Duodenal mucosa (tissue), 2 donors: ENCODE measurements at regions not wholly inside any gene's neighbourhood (a gene's known extent, or its start where the extent isn't known, plus 50 kb on each side); places are given as distances from the start of the nearest gene placed in this dataset.

ENCODE experiments used
- H3K27ac ChIP-seq: one replicate; pipeline ENCODE4 v1.7.0; 2013; ENCODE audit warnings: low read depth, low read length
- H3K27me3 ChIP-seq, 2 donors: one replicate each; pipeline ENCODE4 v1.7.0; 2013; ENCODE audit warnings: low read length in 2 of 2, control low read depth in 1 of 2; ENCODE audit not compliant: insufficient read depth in 2 of 2, control insufficient read depth in 1 of 2
- H3K36me3 ChIP-seq, 2 donors: one replicate each; pipeline ENCODE4 v1.7.0; 2013; ENCODE audit warnings: low read length in 2 of 2, control low read depth in 1 of 2; ENCODE audit not compliant: insufficient read depth in 2 of 2, control insufficient read depth in 1 of 2
- H3K4me1 ChIP-seq, 2 donors: one replicate each; pipeline ENCODE4 v1.7.0; 2013; ENCODE audit warnings: low read length in 2 of 2, control low read depth in 1 of 2; ENCODE audit not compliant: insufficient read depth in 2 of 2, control insufficient read depth in 1 of 2
- H3K4me3 ChIP-seq, 2 donors: one replicate each; pipeline ENCODE4 v1.7.0; 2013; ENCODE audit warnings: low read length in 2 of 2, low read depth in 1 of 2
- H3K9ac ChIP-seq, 2 donors: one replicate each; pipeline ENCODE4 v1.7.0; 2013; ENCODE audit warnings: low read length in 2 of 2, low read depth in 1 of 2
- H3K9me3 ChIP-seq, 2 donors: one replicate each; pipeline ENCODE4 v1.7.0; 2013; ENCODE audit warnings: low read length in 2 of 2, control low read depth in 1 of 2; ENCODE audit not compliant: control insufficient read depth in 1 of 2

GRCh38 chr9:109830545-109830944 is 50.5 kb downstream of the PALM2AKAP2 start:
- Histone ChIP-seq H3K4me3 (no peak overlapping the region), H3K36me3 (no peaks in the 10 kb centered on the region), H3K27ac (no peak overlapping the region), H3K9me3 (no peaks in the 10 kb centered on the region), H3K9ac (no peak overlapping the region), H3K27me3 (no peaks in the 10 kb centered on the region), H3K4me1 (no peaks in the 10 kb centered on the region)

DNA sequence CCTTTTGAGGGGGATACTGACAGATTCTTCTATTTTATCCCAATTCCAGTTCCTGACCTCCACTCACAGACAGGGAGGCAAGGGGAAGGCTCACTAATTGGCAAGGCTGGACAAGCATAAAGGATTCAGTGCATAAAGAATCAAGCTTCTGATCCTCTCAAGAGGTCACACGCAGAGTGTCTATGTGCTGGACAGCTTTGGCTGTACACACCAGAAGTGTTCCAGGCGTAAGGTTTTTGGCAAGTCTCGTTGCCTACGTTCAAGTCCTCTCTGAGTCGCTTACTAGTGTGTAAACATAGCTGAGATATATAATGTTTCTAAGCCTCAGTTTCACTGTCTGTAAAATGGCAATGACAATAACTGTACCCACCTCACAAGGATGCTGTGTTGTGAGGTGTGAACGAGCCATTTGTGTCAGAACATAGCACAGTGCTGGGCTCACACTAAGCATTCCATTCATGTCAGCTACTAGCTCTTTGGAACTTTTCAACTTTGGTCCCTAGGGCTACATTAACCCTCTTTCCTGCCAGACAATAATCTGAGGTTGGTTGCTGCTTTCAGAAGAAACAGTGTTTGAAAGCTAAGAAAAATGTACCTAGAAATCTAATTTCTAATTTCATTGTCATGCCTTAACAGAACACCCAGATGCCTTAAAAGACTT is 52.1 kb downstream of the PALM2AKAP2 start:
- no peaks in the 10 kb centered on the region for H3K27me3 ChIP-seq
- no peak overlapping the region for H3K27ac ChIP-seq
- no peaks in the 10 kb centered on the region for H3K4me1 ChIP-seq
- no peaks in the 10 kb centered on the region for H3K36me3 ChIP-seq
- H3K9ac ChIP-seq: no peak overlapping the region
- no peak overlapping the region for H3K4me3 ChIP-seq
- no peaks in the 10 kb centered on the region for H3K9me3 ChIP-seq

GRCh38 chr9:109834855-109835254 is 54.9 kb downstream of the PALM2AKAP2 start:
- H3K4me3 ChIP-seq: no peak overlapping the region
- H3K9ac ChIP-seq: no peak overlapping the region
- H3K4me1 ChIP-seq: no peaks in the 10 kb centered on the region
- H3K27me3 ChIP-seq: no peaks in the 10 kb centered on the region
- H3K9me3 ChIP-seq: no peaks in the 10 kb centered on the region
- no peak overlapping the region for H3K27ac ChIP-seq
- H3K36me3 ChIP-seq: no peaks in the 10 kb centered on the region

GRCh38 chr9:109843641-109844040 is 63.6 kb downstream of the PALM2AKAP2 start:
- Histone ChIP-seq H3K9ac (no peak overlapping the region), H3K27ac (no peak overlapping the region), H3K27me3 (no peaks in the 10 kb centered on the region), H3K4me1 (no peaks in the 10 kb centered on the region), H3K36me3 (no peaks in the 10 kb centered on the region), H3K9me3 (no peaks in the 10 kb centered on the region), H3K4me3 (no peak overlapping the region)

- Histone ChIP-seq H3K27ac (no peak overlapping the region), H3K9me3 (no peaks in the 10 kb centered on the region), H3K36me3 (no peaks in the 10 kb centered on the region), H3K27me3 (no peaks in the 10 kb centered on the region), H3K4me1 (no peaks in the 10 kb centered on the region), H3K4me3 (no peak overlapping the region), H3K9ac (no peak overlapping the region)
Observed at GRCh38 chr9:109845226-109845625, 65.2 kb downstream of the PALM2AKAP2 start.

GRCh38 chr9:109846776-109847175 is 66.8 kb downstream of the PALM2AKAP2 start:
- H3K4me3 ChIP-seq: no peak overlapping the region
- H3K36me3 ChIP-seq: no peaks in the 10 kb centered on the region
- no peaks in the 10 kb centered on the region for H3K4me1 ChIP-seq
- no peak overlapping the region for H3K27ac ChIP-seq
- H3K9me3 ChIP-seq: no peaks in the 10 kb centered on the region
- H3K9ac ChIP-seq: no peak overlapping the region
- no peaks in the 10 kb centered on the region for H3K27me3 ChIP-seq

DNA sequence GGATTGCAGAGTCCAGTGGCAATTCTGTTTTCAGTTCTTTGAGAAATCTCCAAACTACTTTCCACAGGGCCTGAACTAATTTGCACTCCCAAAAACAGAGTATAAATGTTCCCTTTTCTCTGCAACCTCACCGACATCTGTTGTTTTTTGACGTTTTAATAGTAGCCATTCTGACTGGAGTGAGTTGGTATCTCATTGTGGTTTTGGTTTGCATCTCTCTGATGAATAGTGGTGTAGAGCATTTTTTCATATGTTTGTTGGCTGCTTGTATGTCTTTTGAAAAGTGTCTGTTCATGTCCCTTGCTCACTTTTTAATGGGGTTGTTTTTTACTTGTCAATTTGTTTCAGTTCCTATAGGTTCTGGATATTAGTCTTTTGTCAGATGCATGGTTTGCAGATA is 72.6 kb downstream of the PALM2AKAP2 start:
- H3K36me3 ChIP-seq: no peaks in the 10 kb centered on the region
- no peaks in the 10 kb centered on the region for H3K9me3 ChIP-seq
- no peak overlapping the region for H3K9ac ChIP-seq
- peaks cover 0 to 2% of the 10 kb centered on the region in 2 donors for H3K27me3 ChIP-seq
- H3K4me1 ChIP-seq: no peaks in the 10 kb centered on the region
- no peak overlapping the region for H3K4me3 ChIP-seq
- no peak overlapping the region for H3K27ac ChIP-seq

GRCh38 chr9:109855540-109855939 is 75.5 kb downstream of the PALM2AKAP2 start:
- no peak overlapping the region for H3K9ac ChIP-seq
- no peaks in the 10 kb centered on the region for H3K36me3 ChIP-seq
- no peak overlapping the region for H3K4me3 ChIP-seq
- H3K4me1 ChIP-seq: no peaks in the 10 kb centered on the region
- H3K27ac ChIP-seq: no peak overlapping the region
- no peaks in the 10 kb centered on the region for H3K9me3 ChIP-seq
- H3K27me3 ChIP-seq: peaks cover 0 to 2% of the 10 kb centered on the region in 2 donors

DNA sequence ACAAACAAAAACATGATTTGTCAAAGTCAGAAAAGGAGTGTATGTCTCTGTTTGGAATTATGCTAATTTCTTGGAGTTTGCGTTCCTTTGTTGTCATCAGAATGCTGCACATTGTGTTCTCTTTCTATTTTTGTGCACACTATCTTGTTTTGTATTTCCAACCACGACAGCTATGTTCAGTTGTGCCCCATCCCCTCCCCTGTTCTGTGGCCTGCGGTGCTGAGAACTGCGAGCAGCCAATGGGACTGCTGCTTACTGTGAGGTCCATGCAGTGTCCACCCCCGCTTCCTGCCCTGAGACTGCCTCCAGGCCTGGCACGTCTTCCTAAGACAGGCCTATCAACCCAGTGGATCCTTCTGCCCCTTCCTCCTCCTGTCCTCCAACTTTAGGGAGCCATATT is 76.8 kb downstream of the PALM2AKAP2 start:
- no peaks in the 10 kb centered on the region for H3K4me1 ChIP-seq
- H3K27me3 ChIP-seq: peaks cover 0 to 2% of the 10 kb centered on the region in 2 donors
- H3K4me3 ChIP-seq: no peak overlapping the region
- no peaks in the 10 kb centered on the region for H3K9me3 ChIP-seq
- H3K36me3 ChIP-seq: no peaks in the 10 kb centered on the region
- H3K9ac ChIP-seq: no peak overlapping the region
- no peak overlapping the region for H3K27ac ChIP-seq

- no peak overlapping the region for H3K4me3 ChIP-seq
- H3K9me3 ChIP-seq: no peaks in the 10 kb centered on the region
- H3K9ac ChIP-seq: no peak overlapping the region
- no peak overlapping the region for H3K27ac ChIP-seq
- H3K4me1 ChIP-seq: no peaks in the 10 kb centered on the region
- H3K36me3 ChIP-seq: no peaks in the 10 kb centered on the region
- peaks cover 0 to 2% of the 10 kb centered on the region in 2 donors for H3K27me3 ChIP-seq
Observed at GRCh38 chr9:109857336-109857735, 77.3 kb downstream of the PALM2AKAP2 start.

GRCh38 chr9:109859447-109859846 is 79.4 kb downstream of the PALM2AKAP2 start:
- H3K9ac ChIP-seq: no peak overlapping the region
- no peak overlapping the region for H3K27ac ChIP-seq
- H3K4me1 ChIP-seq: no peaks in the 10 kb centered on the region
- H3K9me3 ChIP-seq: no peaks in the 10 kb centered on the region
- no peaks in the 10 kb centered on the region for H3K36me3 ChIP-seq
- peaks cover 0 to 2% of the 10 kb centered on the region in 2 donors for H3K27me3 ChIP-seq
- no peak overlapping the region for H3K4me3 ChIP-seq
